B cell (primary cell): ENCODE measurements at regions not wholly inside any gene's neighbourhood (a gene's known extent, or its start where the extent isn't known, plus 50 kb on each side); places are given as distances from the start of the nearest gene placed in this dataset.
A peak's percentile ranks its signal among the peaks of the same experiment; 100 is the strongest.

Experiments
- ATAC-seq: fragments of 200-7000 bp; cut with Tn5 transposase; one replicate; pipeline ENCODE4 v1.10.0; 2021; ENCODE audit warnings: low read depth, mild to moderate bottlenecking, moderate number of reproducible peaks, moderate library complexity
- CTCF ChIA-PET: fragments of 350-600 bp; sonication (Branson Sonifier 250); formaldehyde crosslinking; loops from one replicate; lab custom pipeline; 2021; ENCODE audit warnings: antibody characterized with exemption, inconsistent platforms; lab: Charles Lee
- POLR2A ChIA-PET: fragments of 350-600 bp; sonication (Branson Sonifier 250); formaldehyde crosslinking; loops from one replicate; lab custom pipeline; 2021; ENCODE audit warnings: antibody characterized with exemption; lab: Charles Lee
- DNase-seq: peaks from one replicate; pipeline ENCODE4 v3.0.0; 2013
- H2AFZ ChIP-seq: 2 replicates; pipeline ENCODE4 v1.6.1; 2012; ENCODE audit warnings: mild to moderate bottlenecking, low read depth, low read length; ENCODE audit not compliant: insufficient read depth, poor library complexity, severe bottlenecking
- H3K27ac ChIP-seq, 2 donors: 1 replicate in 1 of 2; 2 replicates in 1 of 2; pipeline ENCODE4 v1.5.1; 2012 to 2013; ENCODE audit warnings: low read length in 2 of 2, mild to moderate bottlenecking in 2 of 2, moderate library complexity in 1 of 2
- H3K27me3 ChIP-seq, 4 experiments: fragments of 200-600 bp in 1 of 4; sonication (generic) in 1 of 4; replicated peaks in 1 of 4; 1 replicate in 2 of 4; 2 replicates in 2 of 4; pipeline versions ENCODE4 v1.6.1 to v1.7.0; 2013 to 2016; ENCODE audit warnings: low read length in 3 of 4, mild to moderate bottlenecking in 2 of 4, mixed read lengths in 1 of 4, moderate library complexity in 1 of 4; ENCODE audit not compliant: insufficient read depth in 4 of 4, control insufficient read depth in 3 of 4; ENCODE audit errors: control extremely low read depth in 1 of 4
- H3K36me3 ChIP-seq, 2 experiments: replicated peaks in 1 of 2; 1 replicate in 1 of 2; 2 replicates in 1 of 2; pipeline versions ENCODE4 v1.6.1 to v1.7.1; 2013; ENCODE audit warnings: low read length in 1 of 2; ENCODE audit not compliant: insufficient read depth in 2 of 2, control insufficient read depth in 1 of 2; ENCODE audit errors: control extremely low read depth in 1 of 2, extremely low read depth in 1 of 2
- H3K4me1 ChIP-seq, 2 donors: fragments of 200-600 bp in 1 of 2; sonication (generic) in 1 of 2; 1 replicate in 1 of 2; 2 replicates in 1 of 2; pipeline versions ENCODE4 v1.5.1 to v1.6.1; 2013 to 2017; ENCODE audit warnings: low read length in 2 of 2; ENCODE audit not compliant: control insufficient read depth in 2 of 2, insufficient read depth in 2 of 2
- H3K4me2 ChIP-seq: replicated peaks from 2 replicates; pipeline ENCODE3; 2012; ENCODE audit warnings: mild to moderate bottlenecking, low read depth, low read length; ENCODE audit not compliant: poor library complexity, severe bottlenecking
- H3K4me3 ChIP-seq, 5 experiments: fragments of 200-600 bp in 1 of 5; sonication (generic) in 1 of 5; 1 replicate in 3 of 5; 2 replicates in 2 of 5; pipeline versions ENCODE4 v1.5.1 to v1.7.0; 2011 to 2016; ENCODE audit warnings: low read length in 4 of 5, mild to moderate bottlenecking in 4 of 5, low read depth in 2 of 5, control low read depth in 1 of 5, moderate library complexity in 1 of 5; ENCODE audit not compliant: insufficient read depth in 1 of 5; ENCODE audit errors: control extremely low read depth in 1 of 5, extremely low read depth in 1 of 5
- H3K79me2 ChIP-seq: fragments of 200-600 bp; sonication (generic); one replicate; pipeline ENCODE4 v1.6.0; 2016; ENCODE audit warnings: low read length; ENCODE audit not compliant: control insufficient read depth, insufficient read depth
- H3K9ac ChIP-seq: fragments of 200-600 bp; sonication (generic); 2 replicates; pipeline ENCODE4 v1.6.1; 2017; ENCODE audit warnings: mild to moderate bottlenecking, low read length, moderate library complexity
- H3K9me3 ChIP-seq, 3 donors: one replicate each; pipeline versions ENCODE4 v1.6.1 to v1.7.1; 2013; ENCODE audit warnings: low read length in 2 of 3; ENCODE audit not compliant: control insufficient read depth in 2 of 3, insufficient read depth in 1 of 3; ENCODE audit errors: control extremely low read depth in 1 of 3
- H4K20me1 ChIP-seq: 2 replicates; pipeline ENCODE4 v1.6.0; 2012; ENCODE audit warnings: mild to moderate bottlenecking, low read length; ENCODE audit not compliant: insufficient read depth, control insufficient read depth, poor library complexity, severe bottlenecking
- H3K27ac Mint-ChIP-seq: one replicate; pipeline ENCODE4 v1.8.0; 2021; ENCODE audit warnings: mixed read lengths
- H3K27me3 Mint-ChIP-seq: one replicate; pipeline ENCODE4 v1.8.0; 2021; ENCODE audit warnings: mixed read lengths
- H3K4me1 Mint-ChIP-seq: one replicate; pipeline ENCODE4 v1.8.0; 2021; ENCODE audit warnings: mixed read lengths
- H3K4me3 Mint-ChIP-seq: one replicate; pipeline ENCODE4 v1.8.0; 2021; ENCODE audit warnings: mixed read lengths
- H3K9me3 Mint-ChIP-seq: one replicate; pipeline ENCODE4 v1.8.0; 2022; ENCODE audit warnings: mixed read lengths; ENCODE audit not compliant: insufficient read depth
- CTCF ChIP-seq: fragments of 200-600 bp; IDR thresholded peaks from one replicate; pipeline ENCODE4 v1.8.0; 2022; ENCODE audit warnings: antibody characterized with exemption, mild to moderate bottlenecking
- EZH2 ChIP-seq: IDR thresholded peaks from 2 replicates; pipeline ENCODE4 v1.6.1; 2012; ENCODE audit warnings: borderline replicate concordance, low read depth, mild to moderate bottlenecking, moderate library complexity, low read length; ENCODE audit not compliant: insufficient read depth, poor library complexity, severe bottlenecking
- WGBS: methylation state at CpG from one replicate; pipeline ENCODE4 v1.1.5; 2013; ENCODE audit warnings: missing lambda C conversion rate; ENCODE audit not compliant: insufficient coverage; 5-methylcytosine and 5-hydroxymethylcytosine counted together
- intact Hi-C: fragments of 100-400 bp; cut with micrococcal nuclease; formaldehyde crosslinking; loops from one replicate; pipeline ENCODE4 v1.10.0; 2022

- peak overlapping the region; percentile 38 to 51 for H3K27ac ChIP-seq
- CTCF ChIA-PET = interaction anchor here (0.8 to 1.7 kb wide), 4 partner anchors 12 to 70 kb away, joined by 3 to 6 read pairs (median 3); no protein-coding TSS in a partner anchor
- peak; percentile 75 for ATAC-seq
Measured at GRCh38 chr15:31255732-31256377, 70.8 kb upstream of the KLF13 start.

More at GRCh38 chr15:31255732-31256377, 70.8 kb upstream of the KLF13 start:
- no peaks in the 10 kb centered on the region for H3K27me3 ChIP-seq
- peak overlapping the region; percentile 8 for H2AFZ ChIP-seq
- no peaks in the 10 kb centered on the region for H3K36me3 ChIP-seq
- 0% methylated on average over 2 of the region's 9 CpGs for WGBS
- H3K4me3 Mint-ChIP-seq = peak overlapping the region; percentile 57
- H3K9me3 ChIP-seq = peaks cover 0 to 7% (median 0%) of the 10 kb centered on the region in 3 donors
- no peak overlapping the region for H3K9ac ChIP-seq
- TF ChIP-seq EZH2 = no peak
- TF ChIP-seq CTCF = no peak
- H3K4me2 ChIP-seq = peak overlapping the region; percentile 40
- intact Hi-C loops = no loop called here
- peak; percentile 77 for DNase-seq
- peaks cover 38% of the 10 kb centered on the region for H3K4me1 Mint-ChIP-seq
- H3K9me3 Mint-ChIP-seq = no peaks in the 10 kb centered on the region
- no peaks in the 10 kb centered on the region for H3K27me3 Mint-ChIP-seq
- no peak overlapping the region for H3K4me3 ChIP-seq
- H3K79me2 ChIP-seq = no peaks in the 10 kb centered on the region
- H4K20me1 ChIP-seq = no peaks in the 10 kb centered on the region
- H3K27ac Mint-ChIP-seq = peak overlapping the region; percentile 84
- POLR2A ChIA-PET = interaction anchor here (0.5 to 5.5 kb wide), 4 partner anchors 10 to 180 kb away, joined by 3 to 26 read pairs (median 4); no protein-coding TSS in a partner anchor
- peaks cover 33 to 34% of the 10 kb centered on the region in 2 donors for H3K4me1 ChIP-seq
